GM23338 (cell line): ENCODE measurements at regions not wholly inside any gene's neighbourhood (a gene's known extent, or its start where the extent isn't known, plus 50 kb on each side); places are given as distances from the start of the nearest gene placed in this dataset.

ENCODE experiments used
- CREB1 ChIP-seq: fragments of 250-450 bp; sonication (Bioruptor Pico); IDR thresholded peaks from 2 replicates; pipeline ENCODE4 v1.5.0; 2020; ENCODE audit warnings: low read depth, mild to moderate bottlenecking, moderate library complexity
- CTCF ChIP-seq, 2 experiments: fragments of 200-600 bp in 1 of 2; sonication (generic) in 1 of 2; conservative IDR thresholded peaks; 2 replicates each; pipeline versions ENCODE4 v1.5.1 to v1.6.1; 2016 to 2017; ENCODE audit warnings: antibody characterized with exemption in 2 of 2, low read depth in 2 of 2, mild to moderate bottlenecking in 2 of 2, moderate library complexity in 1 of 2
- EZH2 ChIP-seq: fragments of 200-600 bp; sonication (generic); IDR thresholded peaks from one replicate; pipeline ENCODE4 v1.8.0; 2017; ENCODE audit warnings: antibody characterized with exemption, mild to moderate bottlenecking, low read depth; ENCODE audit not compliant: unreplicated experiment

DNA sequence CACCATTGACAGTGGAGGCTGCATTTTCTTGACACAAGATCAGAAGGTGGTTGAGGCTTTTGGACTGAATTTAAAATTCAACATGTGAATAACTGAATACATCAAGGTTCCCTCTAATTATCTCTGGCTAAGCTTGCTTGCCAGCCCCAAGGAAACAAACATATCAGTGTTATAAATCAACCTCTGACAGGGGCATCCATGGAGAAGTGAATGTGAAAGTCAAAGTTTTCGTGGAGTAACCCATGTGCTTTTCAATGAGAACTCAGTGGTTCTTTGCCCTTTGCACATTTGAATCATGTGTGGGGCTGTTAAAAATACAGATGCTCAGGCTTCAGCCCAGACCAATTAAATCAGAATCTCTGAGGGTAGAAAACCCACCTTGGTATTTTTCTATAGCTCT, 128.9 kb downstream of the LRRC70 start:
- TF ChIP-seq EZH2 (no peak), CREB1 (CRISPR knock-in tag) (no peak), CTCF (conservative IDR thresholded peaks at IDR 0.05; ENCODE audit: low read depth in 2 of 2) (no peak)
